ENCODE measurements at regions not wholly inside any gene's neighbourhood (a gene's known extent, or its start where the extent isn't known, plus 50 kb on each side); places are given as distances from the start of the nearest gene placed in this dataset.

DNA sequence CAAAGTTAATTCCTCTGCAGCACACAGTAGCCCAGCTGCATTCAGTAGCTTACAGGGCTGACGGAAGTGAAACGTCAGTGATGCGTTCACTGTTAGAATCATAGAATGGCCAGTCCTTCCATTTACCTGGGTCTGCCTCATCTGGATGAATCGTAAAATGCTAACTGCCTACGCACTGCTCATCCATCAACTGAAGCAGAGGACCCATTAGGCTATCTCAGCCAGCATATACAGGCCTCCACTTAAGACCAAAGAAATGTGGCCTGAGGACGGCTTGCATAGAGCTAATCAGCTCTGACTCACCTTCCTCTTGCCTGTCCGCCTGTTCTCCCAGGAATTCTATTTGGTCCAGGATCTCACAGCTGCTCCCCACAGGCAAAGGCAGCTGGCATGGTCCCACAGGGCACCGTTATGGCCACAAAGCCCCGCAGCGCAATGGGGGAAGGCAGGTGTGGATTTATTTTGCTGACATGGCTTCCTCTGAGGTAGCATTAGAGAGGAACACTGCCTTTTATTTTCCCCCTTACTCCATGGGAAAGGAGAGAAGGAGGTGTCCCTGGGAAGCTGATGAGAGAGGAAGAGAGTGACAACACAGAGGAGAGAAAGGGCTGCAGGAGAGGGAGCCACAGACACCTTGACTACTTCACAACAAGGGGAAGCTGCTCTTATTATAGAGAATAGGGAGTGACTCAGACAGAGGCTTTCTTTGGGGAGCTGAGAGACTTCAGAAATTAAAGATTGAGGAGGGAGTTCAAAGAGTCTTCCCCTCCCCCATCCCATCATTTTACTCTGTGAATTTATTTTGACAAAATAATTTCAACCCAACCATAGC is 177.6 kb downstream of the HHIPL2 start:
- ATAC-seq (ENCODE audit: low FRiP score) (no peak), DNase-seq (ENCODE audit: low spot score) (no peak)
- TF ChIP-seq, protein P1, sequence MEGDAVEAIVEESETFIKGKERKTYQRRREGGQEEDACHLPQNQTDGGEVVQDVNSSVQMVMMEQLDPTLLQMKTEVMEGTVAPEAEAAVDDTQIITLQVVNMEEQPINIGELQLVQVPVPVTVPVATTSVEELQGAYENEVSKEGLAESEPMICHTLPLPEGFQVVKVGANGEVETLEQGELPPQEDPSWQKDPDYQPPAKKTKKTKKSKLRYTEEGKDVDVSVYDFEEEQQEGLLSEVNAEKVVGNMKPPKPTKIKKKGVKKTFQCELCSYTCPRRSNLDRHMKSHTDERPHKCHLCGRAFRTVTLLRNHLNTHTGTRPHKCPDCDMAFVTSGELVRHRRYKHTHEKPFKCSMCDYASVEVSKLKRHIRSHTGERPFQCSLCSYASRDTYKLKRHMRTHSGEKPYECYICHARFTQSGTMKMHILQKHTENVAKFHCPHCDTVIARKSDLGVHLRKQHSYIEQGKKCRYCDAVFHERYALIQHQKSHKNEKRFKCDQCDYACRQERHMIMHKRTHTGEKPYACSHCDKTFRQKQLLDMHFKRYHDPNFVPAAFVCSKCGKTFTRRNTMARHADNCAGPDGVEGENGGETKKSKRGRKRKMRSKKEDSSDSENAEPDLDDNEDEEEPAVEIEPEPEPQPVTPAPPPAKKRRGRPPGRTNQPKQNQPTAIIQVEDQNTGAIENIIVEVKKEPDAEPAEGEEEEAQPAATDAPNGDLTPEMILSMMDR (IDR thresholded peaks at IDR 0.05): no peak

DNA sequence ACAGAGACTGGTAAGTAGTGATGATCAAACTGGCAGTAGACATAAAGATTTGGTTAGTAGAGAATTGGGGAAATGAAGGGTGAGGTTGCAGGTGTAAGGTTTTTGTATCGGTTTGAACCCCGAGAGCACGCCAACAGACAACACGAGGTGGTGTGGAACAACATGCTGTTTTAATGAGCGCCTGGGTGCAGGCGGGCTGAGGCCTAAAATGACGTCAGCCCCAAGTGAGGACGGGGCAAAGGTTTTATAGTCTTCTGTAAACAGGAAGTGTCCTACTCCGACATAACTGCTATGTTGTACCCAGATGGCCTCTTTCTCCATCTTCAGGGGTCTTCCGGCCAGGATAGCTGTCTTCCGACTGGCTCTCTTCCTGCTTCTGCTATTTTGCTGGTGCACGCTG is 178.8 kb downstream of the HHIPL2 start:
- TF ChIP-seq, protein P1 (IDR thresholded peaks at IDR 0.05): no peak
- ATAC-seq (ENCODE audit: low FRiP score) (no peak), DNase-seq (ENCODE audit: low spot score) (no peak)

DNA sequence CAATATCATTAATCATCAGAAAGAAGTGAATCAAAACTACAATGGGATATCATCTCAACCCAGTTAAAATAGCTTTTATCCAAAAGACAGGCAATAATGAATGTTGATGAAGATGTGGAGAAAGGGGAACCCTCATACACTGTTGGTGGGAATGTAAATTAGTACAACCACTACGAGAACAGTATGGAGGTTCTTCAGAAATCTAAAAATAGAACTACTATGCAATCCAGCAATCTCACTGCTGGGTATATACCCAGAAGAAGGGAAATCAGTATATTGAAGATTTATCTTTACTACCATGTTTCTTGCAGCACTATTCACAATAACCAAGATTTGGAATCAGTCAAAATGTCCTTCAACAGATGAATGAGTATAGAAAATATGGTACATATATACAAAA is 189.8 kb downstream of the HHIPL2 start:
- TF ChIP-seq, protein P1 (IDR thresholded peaks at IDR 0.05): no peak
- ATAC-seq (ENCODE audit: low FRiP score) (no peak), DNase-seq (ENCODE audit: low spot score) (no peak)

DNA sequence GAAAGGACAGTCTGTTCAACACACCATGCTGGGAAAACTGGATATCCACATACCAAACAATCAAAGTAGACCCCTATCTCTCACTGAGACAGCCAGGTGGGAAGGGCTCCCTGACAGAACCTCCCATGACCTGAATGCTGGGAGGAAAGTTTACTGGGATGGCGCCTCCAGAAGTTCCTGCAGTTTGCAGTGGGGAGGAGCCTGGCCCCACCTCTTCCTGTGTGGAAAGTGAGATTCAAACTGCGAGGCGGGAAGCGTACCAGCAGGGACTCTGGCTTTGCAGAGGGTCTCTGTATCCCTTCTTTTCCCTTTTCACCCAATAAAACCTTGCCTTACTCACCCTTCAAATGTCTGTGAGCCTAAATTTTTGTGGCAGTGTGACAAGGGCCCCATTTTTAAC is 190.7 kb downstream of the HHIPL2 start:
- ATAC-seq (ENCODE audit: low FRiP score): no peak

DNA sequence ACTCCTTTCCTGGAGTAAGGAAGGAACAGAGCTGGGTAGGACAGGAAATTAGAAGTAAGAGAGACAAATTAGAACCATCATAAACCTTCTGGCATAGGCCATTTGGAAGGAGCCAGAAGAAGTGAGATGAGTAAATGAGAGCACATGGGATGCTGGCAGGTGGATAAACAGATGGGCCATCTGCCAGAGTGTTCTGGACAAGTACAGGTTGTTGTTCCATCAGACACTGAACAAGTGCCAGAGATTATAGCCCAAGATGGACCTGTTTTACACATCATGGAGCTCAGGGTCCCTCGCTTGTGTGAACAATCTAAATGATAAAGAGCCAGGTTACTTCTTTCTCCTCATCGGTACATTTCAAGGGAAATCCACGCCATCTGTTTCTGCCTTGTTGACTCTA is 200.3 kb downstream of the HHIPL2 start:
- no peak for ATAC-seq (ENCODE audit: low FRiP score)
- TF ChIP-seq, protein P1 (IDR thresholded peaks at IDR 0.05): no peak
- no peak for DNase-seq (ENCODE audit: low spot score)

More for the DNA sequence above, 190.7 kb downstream of the HHIPL2 start:
- DNase-seq (ENCODE audit: low spot score): no peak
- TF ChIP-seq, protein P1 (IDR thresholded peaks at IDR 0.05): no peak

DNA sequence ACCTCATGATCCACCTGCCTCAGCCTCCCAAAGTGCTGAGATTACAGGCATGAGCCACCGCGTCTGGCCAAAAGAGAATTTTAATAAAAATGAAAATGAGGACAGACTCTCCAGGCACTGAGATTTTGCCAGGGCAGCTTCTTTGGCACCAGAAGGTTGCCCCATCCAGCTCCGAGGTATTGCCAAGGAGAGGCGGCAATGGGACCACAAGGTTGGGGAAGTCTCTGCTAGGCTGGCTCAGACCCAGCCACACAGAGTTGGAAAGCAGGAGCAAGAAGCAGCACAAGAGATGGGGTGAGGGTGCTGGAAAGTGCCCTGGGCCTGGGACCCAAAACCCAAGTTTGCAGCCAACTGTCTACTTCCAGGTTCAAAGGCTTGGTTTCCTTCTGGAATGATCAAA is 200.9 kb downstream of the HHIPL2 start:
- DNase-seq (ENCODE audit: low spot score) (no peak), ATAC-seq (ENCODE audit: low FRiP score) (no peak)
- TF ChIP-seq, protein P1 (IDR thresholded peaks at IDR 0.05): no peak

DNA sequence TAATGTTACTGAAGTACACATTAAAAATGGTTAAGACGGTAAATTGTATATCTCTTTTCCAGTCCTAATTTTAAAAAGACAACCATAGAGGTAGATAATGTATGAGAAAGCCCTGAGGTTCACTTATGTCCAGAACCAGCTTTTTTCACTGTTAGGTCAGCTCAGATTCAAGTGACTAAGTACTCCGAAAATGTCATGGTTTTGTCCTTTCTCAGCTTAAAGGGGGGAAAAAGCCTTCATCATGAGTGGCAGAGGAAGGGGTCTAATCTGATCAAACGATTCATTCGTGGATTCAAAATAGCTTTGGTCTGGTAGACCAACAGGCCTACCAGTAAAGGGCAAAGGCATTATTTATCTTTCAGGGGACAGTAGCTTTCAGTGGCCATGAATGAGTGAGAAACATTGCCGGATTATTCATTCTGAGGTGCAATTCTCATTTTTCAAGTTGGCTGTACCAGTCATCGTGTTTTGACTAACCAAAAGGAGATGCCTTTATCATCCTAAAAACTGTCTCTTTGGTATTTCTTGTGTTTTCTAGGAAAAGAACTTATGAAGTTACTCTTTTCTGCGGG is 208.4 kb downstream of the HHIPL2 start:
- ATAC-seq (ENCODE audit: low FRiP score): no peak
- TF ChIP-seq, protein P1 (IDR thresholded peaks at IDR 0.05): no peak

More for the DNA sequence above, 208.4 kb downstream of the HHIPL2 start:
- DNase-seq (ENCODE audit: low spot score): no peak

All from omental fat pad (tissue), 3 donors.